Epithelial cell of esophagus (primary cell): ENCODE measurements at regions not wholly inside any gene's neighbourhood (a gene's known extent, or its start where the extent isn't known, plus 50 kb on each side); places are given as distances from the start of the nearest gene placed in this dataset.

Experiments
- DNase-seq: peaks from one replicate; pipeline ENCODE4 v3.0.0; 2010; ENCODE audit warnings: low read depth
- H3K4me3 ChIP-seq: 2 replicates; pipeline ENCODE4 v1.5.1; 2011; ENCODE audit warnings: mild to moderate bottlenecking, low read length, control low read depth
- CTCF ChIP-seq: IDR thresholded peaks from 2 replicates; pipeline ENCODE4 v1.5.1; 2011; ENCODE audit warnings: low read depth, mild to moderate bottlenecking, low read length, control low read depth, inconsistent platforms; ENCODE audit not compliant: insufficient read depth; ENCODE audit errors: missing control alignments

- TF ChIP-seq CTCF = no peak
- no peak for DNase-seq
- H3K4me3 ChIP-seq = no peak overlapping the region
These were observed 166.3 kb downstream of the MREG start for GRCh38 chr2:215847056-215847455.

DNA sequence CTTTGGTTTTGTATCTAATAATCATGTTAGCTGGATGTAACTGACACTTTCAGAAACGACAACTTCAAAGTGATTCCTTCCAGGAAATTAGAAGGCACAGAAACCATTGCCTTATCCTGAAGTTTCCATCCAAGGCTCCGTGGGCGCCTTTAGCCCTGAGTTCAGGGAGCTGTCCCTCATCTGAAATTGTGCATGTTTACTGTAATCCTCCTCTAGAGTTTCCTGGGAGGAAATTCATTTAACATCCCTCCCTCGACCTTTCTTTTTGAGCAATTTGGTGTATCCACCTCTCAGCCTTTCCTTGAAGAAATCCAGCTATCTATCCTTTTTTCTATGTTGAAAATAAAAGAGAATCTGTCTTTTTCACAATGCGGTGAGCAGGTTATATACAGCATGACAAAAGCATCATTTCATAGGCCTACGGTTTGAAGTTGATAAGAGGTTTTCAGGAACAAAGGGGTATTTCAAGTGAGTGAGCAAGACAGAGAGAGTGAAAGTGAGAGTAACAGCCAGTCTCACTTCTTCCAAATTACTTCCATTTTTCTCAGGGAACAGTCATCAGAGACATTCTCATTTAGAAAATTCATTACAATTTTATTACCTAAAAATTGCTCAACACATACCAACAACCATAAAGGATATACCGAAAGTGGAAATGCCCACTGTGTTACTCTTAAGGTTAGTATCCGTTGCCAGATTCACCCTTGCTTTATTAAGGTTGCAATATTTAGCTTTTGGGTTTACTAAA is 167.3 kb downstream of the MREG start:
- TF ChIP-seq CTCF = no peak
- DNase-seq = no peak
- H3K4me3 ChIP-seq = no peak overlapping the region

DNA sequence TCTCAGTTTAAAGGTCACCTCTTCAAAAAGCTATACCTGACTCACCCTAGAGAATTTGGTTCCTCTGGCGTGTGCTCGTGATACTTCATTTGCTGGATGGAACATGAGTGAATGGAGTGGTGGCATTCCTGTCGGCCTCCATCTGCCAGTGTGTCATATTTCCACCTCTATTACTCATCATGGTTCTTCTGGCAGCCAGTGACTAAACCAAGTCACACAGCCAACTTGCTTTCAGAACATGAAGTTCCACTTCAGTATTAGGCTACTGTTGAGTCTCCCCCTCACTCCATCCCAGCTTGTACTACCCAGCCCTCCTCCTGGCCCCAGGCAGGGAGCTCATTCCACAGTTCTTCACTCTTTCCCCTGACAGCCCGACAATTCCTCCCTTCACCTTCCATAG is 169.8 kb downstream of the MREG start:
- peak; percentile 96 for DNase-seq
- TF ChIP-seq CTCF = no peak
- no peak overlapping the region for H3K4me3 ChIP-seq

DNA sequence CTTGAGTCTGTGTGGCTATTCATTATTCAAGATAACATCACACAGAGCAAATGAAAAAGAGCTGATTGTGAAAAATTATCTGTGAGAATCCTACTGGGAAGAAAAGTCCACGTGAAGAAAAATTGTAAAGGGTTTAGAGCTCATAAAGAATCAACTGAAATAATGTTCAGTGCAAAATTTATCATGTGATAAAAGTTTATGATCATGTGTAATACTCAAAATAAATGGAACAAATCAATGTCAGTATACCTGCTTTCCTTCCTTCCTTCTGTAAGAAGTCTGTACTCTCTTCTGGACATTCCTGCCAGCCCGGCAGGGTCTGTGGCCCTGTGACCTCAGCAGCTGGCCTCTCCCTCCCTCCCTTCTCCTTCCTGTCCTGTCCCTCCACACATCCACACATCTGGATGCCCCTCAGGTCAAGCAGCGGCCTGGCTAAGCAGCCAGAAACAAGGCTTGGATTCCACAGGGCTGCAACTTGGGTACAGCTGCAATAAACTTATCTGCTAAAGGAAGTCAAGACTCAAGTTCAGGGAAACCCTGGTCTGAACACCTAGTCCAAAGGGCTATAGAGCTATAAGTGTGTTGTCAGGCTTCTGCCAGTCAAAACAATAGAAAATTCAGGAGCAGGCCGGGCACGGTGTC is 172.1 kb downstream of the MREG start:
- no peak overlapping the region for H3K4me3 ChIP-seq
- DNase-seq = no peak
- no peak for TF ChIP-seq CTCF

- TF ChIP-seq CTCF = no peak
- DNase-seq = no peak
- H3K4me3 ChIP-seq = no peak overlapping the region
These were observed 173.5 kb downstream of the MREG start for GRCh38 chr2:215839816-215840215.

DNA sequence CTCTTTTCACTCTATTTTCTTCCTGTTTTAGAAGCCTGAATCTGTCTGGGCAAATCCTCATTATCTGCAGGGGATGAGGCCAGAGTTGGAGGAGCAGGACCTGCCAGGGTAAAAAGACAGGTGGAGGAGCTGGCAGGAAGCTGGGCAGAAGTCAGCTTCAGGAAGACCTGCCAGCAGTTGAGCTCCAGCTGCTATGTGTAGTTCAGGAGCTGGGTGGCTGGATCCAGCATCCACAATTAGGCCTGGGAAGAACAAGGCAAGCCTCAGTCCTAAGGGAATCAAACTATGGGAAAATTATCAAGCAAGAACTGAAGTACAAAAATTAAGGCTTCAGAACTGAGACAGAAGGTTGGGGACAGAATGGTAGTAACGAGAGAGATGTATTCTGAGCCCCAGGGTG is 174.0 kb downstream of the MREG start:
- no peak overlapping the region for H3K4me3 ChIP-seq
- TF ChIP-seq CTCF = no peak
- DNase-seq = no peak

DNA sequence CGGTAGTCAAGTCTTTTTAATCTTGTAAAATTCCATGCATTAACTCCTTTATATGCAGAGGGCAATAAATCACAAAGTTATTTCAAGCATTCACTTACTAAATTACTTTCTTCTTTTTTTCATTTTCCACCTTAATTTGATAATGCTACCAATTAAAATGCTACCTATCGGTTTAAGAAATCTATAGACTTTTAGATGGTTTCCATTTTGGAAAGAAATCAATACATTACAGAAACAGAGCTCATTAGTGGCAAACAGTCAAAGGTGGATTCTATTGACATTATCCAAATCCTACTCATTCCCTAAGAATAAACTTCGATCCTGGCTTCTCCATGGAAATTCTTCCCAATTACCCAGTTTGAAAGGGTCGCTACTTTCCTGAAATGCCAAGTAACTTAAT is 176.5 kb downstream of the MREG start:
- no peak for TF ChIP-seq CTCF
- no peak overlapping the region for H3K4me3 ChIP-seq
- no peak for DNase-seq
